ENCODE measurements at regions not wholly inside any gene's neighbourhood (a gene's known extent, or its start where the extent isn't known, plus 50 kb on each side); places are given as distances from the start of the nearest gene placed in this dataset.

DNA sequence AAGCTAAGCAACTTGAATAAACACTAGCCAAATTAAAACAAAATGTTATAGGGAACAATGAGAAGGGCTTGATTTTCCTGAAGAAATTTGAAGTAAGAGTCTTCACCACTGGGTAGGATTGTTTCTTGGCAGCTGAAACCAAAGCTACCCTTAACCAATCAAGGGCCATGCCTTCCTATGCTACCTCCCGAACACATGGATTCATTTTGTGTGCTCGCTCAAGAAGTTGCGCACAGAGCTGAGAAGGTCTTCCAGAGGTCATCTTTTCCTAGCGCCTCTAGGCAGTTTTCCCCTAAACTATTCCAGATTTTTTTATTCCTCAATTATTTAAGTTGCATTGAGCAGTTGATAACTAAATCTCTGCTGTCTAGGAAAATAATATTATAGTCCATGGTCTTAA, 264.6 kb downstream of the RBM43 start:
- TF ChIP-seq CTCF (conservative IDR thresholded peaks at IDR 0.05) (no peak), EZH2 (IDR thresholded peaks at IDR 0.05; ENCODE audit: low read depth) (no peak)

Measured in PC-9 (cell line).